ENCODE measurements at regions not wholly inside any gene's neighbourhood (a gene's known extent, or its start where the extent isn't known, plus 50 kb on each side); places are given as distances from the start of the nearest gene placed in this dataset.

DNA sequence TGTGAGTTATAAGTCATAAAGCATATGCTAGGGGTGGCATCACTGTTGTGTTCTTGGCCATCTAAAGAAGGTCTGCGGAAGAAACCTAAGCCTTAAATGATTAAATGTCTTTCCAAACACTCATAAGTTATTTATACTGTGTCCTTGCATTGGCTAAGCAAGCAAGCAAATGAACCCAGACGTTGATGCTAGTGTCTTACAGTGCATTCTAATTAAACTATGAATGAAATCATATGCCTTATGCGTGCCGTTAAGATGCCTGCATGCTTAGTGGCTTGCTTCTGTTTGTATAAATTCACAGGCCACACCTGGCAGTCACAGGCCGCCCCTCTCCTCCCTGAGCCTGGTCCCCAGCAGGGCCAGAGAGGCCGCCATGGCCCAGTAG is 49.9 kb downstream of the RIN2 start:
- TF ChIP-seq POLR2A (IDR thresholded peaks at IDR 0.05; ENCODE audit: low read length) (no peak), GATA1 (IDR thresholded peaks at IDR 0.05; ENCODE audit: low read depth, low read length) (no peak)
